IMR-90 (cell line): ENCODE measurements at regions not wholly inside any gene's neighbourhood (a gene's known extent, or its start where the extent isn't known, plus 50 kb on each side); places are given as distances from the start of the nearest gene placed in this dataset.

Experiments used
- ATAC-seq: fragments of 200-7000 bp; cut with Tn5 transposase; 2 replicates; pipeline ENCODE4 v1.9.1; 2020; ENCODE audit warnings: low read depth, mild to moderate bottlenecking, moderate library complexity
- BruUV-seq: library from RNA; stranded (reverse); fragments of 400-500 nt; replicated peaks from 2 replicates; lab custom pipeline; 2021; lab: Mats Ljungman, UMichigan
- CTCF ChIA-PET: fragments of 300-600 bp; formaldehyde crosslinking; extraction: SDS; loops from one replicate; lab custom pipeline; 2021; ENCODE audit warnings: antibody characterized with exemption; lab: Yijun Ruan, JAX
- POLR2A ChIA-PET: fragments of 300-600 bp; sonication (Branson Sonifier 250); formaldehyde crosslinking; loops from one replicate; lab custom pipeline; 2022; ENCODE audit warnings: antibody characterized with exemption; ENCODE audit not compliant: unreplicated experiment; lab: Charles Lee
- DNase-seq: peaks from one replicate; pipeline ENCODE4 v3.0.0; 2013
- H2AFZ ChIP-seq: replicated peaks from 2 replicates; pipeline ENCODE3; 2013; ENCODE audit warnings: low read length, mild to moderate bottlenecking; ENCODE audit not compliant: poor library complexity
- H2AK5ac ChIP-seq: 2 replicates; pipeline ENCODE4 v1.6.1; 2013; ENCODE audit warnings: low read depth, low read length, inconsistent platforms
- H2AK9ac ChIP-seq: replicated peaks from 2 replicates; pipeline ENCODE3; 2013; ENCODE audit warnings: mild to moderate bottlenecking, low read depth, low read length, moderate library complexity; ENCODE audit not compliant: poor library complexity
- H2BK120ac ChIP-seq: 2 replicates; pipeline ENCODE4 v1.6.1; 2013; ENCODE audit warnings: low read depth, low read length, inconsistent platforms
- H2BK15ac ChIP-seq: 3 replicates; pipeline ENCODE4 v1.6.1; 2013; ENCODE audit warnings: low read depth, low read length, inconsistent platforms
- H2BK20ac ChIP-seq: 2 replicates; pipeline ENCODE4 v1.6.1; 2013; ENCODE audit warnings: low read depth, mild to moderate bottlenecking, inconsistent platforms, low read length, moderate library complexity
- H2BK5ac ChIP-seq: 2 replicates; pipeline ENCODE4 v1.6.1; 2013; ENCODE audit warnings: mild to moderate bottlenecking, low read depth, low read length, inconsistent platforms; ENCODE audit not compliant: poor library complexity, severe bottlenecking
- H3K14ac ChIP-seq: replicated peaks from 2 replicates; pipeline ENCODE4 v1.6.1; 2013; ENCODE audit warnings: low read depth, low read length, inconsistent platforms
- H3K18ac ChIP-seq: 2 replicates; pipeline ENCODE4 v1.6.1; 2013; ENCODE audit warnings: low read depth, low read length, control low read depth
- H3K23ac ChIP-seq: 2 replicates; pipeline ENCODE4 v1.6.1; 2013; ENCODE audit warnings: low read depth, low read length, inconsistent platforms
- H3K27ac ChIP-seq: 2 replicates; pipeline ENCODE4 v1.5.1; 2013; ENCODE audit warnings: mild to moderate bottlenecking, control low read depth, low read length; ENCODE audit not compliant: insufficient read depth
- H3K27me3 ChIP-seq: 2 replicates; pipeline ENCODE4 v1.6.1; 2013; ENCODE audit warnings: low read length; ENCODE audit not compliant: control insufficient read depth, insufficient read depth
- H3K36me3 ChIP-seq: 2 replicates; pipeline ENCODE4 v1.6.1; 2013; ENCODE audit warnings: low read length, mixed read lengths; ENCODE audit not compliant: control insufficient read depth, insufficient read depth
- H3K4ac ChIP-seq: 2 replicates; pipeline ENCODE4 v1.6.1; 2013; ENCODE audit warnings: low read depth, low read length, inconsistent platforms
- H3K4me1 ChIP-seq: 2 replicates; pipeline ENCODE4 v1.6.1; 2013; ENCODE audit warnings: low read length, mixed read lengths; ENCODE audit not compliant: control insufficient read depth, insufficient read depth
- H3K4me2 ChIP-seq: 2 replicates; pipeline ENCODE4 v1.6.1; 2013; ENCODE audit warnings: low read depth, mild to moderate bottlenecking, control low read depth, low read length, moderate library complexity
- H3K4me3 ChIP-seq: 2 replicates; pipeline ENCODE4 v1.5.1; 2013; ENCODE audit warnings: low read depth, mild to moderate bottlenecking, control low read depth, low read length, moderate library complexity; ENCODE audit not compliant: insufficient read depth
- H3K56ac ChIP-seq: 2 replicates; pipeline ENCODE4 v1.6.1; 2013; ENCODE audit warnings: low read length, inconsistent platforms; ENCODE audit not compliant: insufficient read depth; ENCODE audit errors: extremely low read depth
- H3K79me1 ChIP-seq, 2 experiments: 2 replicates each; pipeline ENCODE4 v1.6.1; 2013; ENCODE audit warnings: low read length in 2 of 2, inconsistent platforms in 1 of 2, low read depth in 1 of 2
- H3K9ac ChIP-seq: 2 replicates; pipeline ENCODE4 v1.6.1; 2013; ENCODE audit warnings: low read depth, low read length, control low read depth
- H3K9me1 ChIP-seq: 2 replicates; pipeline ENCODE4 v1.6.1; 2013; ENCODE audit warnings: low read length, inconsistent platforms; ENCODE audit not compliant: insufficient read depth
- H3K9me3 ChIP-seq: 2 replicates; pipeline ENCODE4 v1.6.1; 2013; ENCODE audit warnings: low read length; ENCODE audit not compliant: control insufficient read depth, insufficient read depth
- H4K20me1 ChIP-seq: 2 replicates; pipeline ENCODE4 v1.6.1; 2013; ENCODE audit warnings: low read length, inconsistent platforms; ENCODE audit not compliant: insufficient read depth
- H4K5ac ChIP-seq: 2 replicates; pipeline ENCODE4 v1.6.1; 2013; ENCODE audit warnings: mild to moderate bottlenecking, low read depth, low read length, control low read depth
- H4K8ac ChIP-seq, 2 experiments: 2 replicates each; pipeline ENCODE4 v1.6.1; 2013; ENCODE audit warnings: low read depth in 2 of 2, low read length in 2 of 2, control low read depth in 1 of 2, inconsistent platforms in 1 of 2
- H4K91ac ChIP-seq: 2 replicates; pipeline ENCODE4 v1.6.1; 2013; ENCODE audit warnings: low read depth, low read length, inconsistent platforms; ENCODE audit not compliant: insufficient read depth
- BHLHE40 ChIP-seq: fragments of 150-350 bp; IDR thresholded peaks from 2 replicates; pipeline ENCODE4 v1.6.1; 2016; ENCODE audit warnings: mild to moderate bottlenecking, low read depth, low read length
- CEBPB ChIP-seq: IDR thresholded peaks from 2 replicates; pipeline ENCODE4 v1.6.1; 2012; ENCODE audit warnings: low read depth, low read length, improper control_type of control experiment
- CHD1 ChIP-seq: IDR thresholded peaks from 2 replicates; pipeline ENCODE4 v1.6.1; 2012; ENCODE audit warnings: low read depth, low read length, improper control_type of control experiment
- CTCF ChIP-seq: conservative IDR thresholded peaks from 2 replicates; pipeline ENCODE4 v1.5.1; 2012; ENCODE audit warnings: mild to moderate bottlenecking, low read depth, low read length, improper control_type of control experiment
- ELK1 ChIP-seq: fragments of 150-350 bp; IDR thresholded peaks from 2 replicates; pipeline ENCODE4 v1.6.1; 2016; ENCODE audit warnings: low read depth, mild to moderate bottlenecking, low read length, moderate library complexity, borderline replicate concordance
- FOS ChIP-seq: fragments of 150-350 bp; IDR thresholded peaks from 2 replicates; pipeline ENCODE4 v1.6.1; 2016; ENCODE audit warnings: low read depth, low read length
- MAFK ChIP-seq: IDR thresholded peaks from 2 replicates; pipeline ENCODE4 v1.6.1; 2012; ENCODE audit warnings: low read depth, low read length, improper control_type of control experiment
- MAZ ChIP-seq: IDR thresholded peaks from 2 replicates; pipeline ENCODE4 v1.6.1; 2012; ENCODE audit warnings: low read depth, mild to moderate bottlenecking, low read length, improper control_type of control experiment, moderate library complexity, borderline replicate concordance
- MXI1 ChIP-seq: IDR thresholded peaks from 2 replicates; pipeline ENCODE4 v1.6.1; 2012; ENCODE audit warnings: low read depth, mild to moderate bottlenecking, low read length, moderate library complexity, borderline replicate concordance
- NFE2L2 ChIP-seq: fragments of 150-350 bp; IDR thresholded peaks from 2 replicates; pipeline ENCODE4 v1.6.1; 2016; ENCODE audit warnings: low read depth, mild to moderate bottlenecking, low read length
- POLR2A ChIP-seq: IDR thresholded peaks from 2 replicates; pipeline ENCODE4 v1.6.1; 2012; ENCODE audit warnings: mild to moderate bottlenecking, low read depth, low read length
- RAD21 ChIP-seq: IDR thresholded peaks from 2 replicates; pipeline ENCODE4 v1.6.1; 2012; ENCODE audit warnings: low read length, improper control_type of control experiment
- RCOR1 ChIP-seq: IDR thresholded peaks from 2 replicates; pipeline ENCODE4 v1.6.1; 2012; ENCODE audit warnings: mild to moderate bottlenecking, low read length, improper control_type of control experiment; ENCODE audit not compliant: insufficient replicate concordance
- RFX5 ChIP-seq: IDR thresholded peaks from 2 replicates; pipeline ENCODE4 v1.8.0; 2012; ENCODE audit warnings: low read depth, mild to moderate bottlenecking, low read length, moderate library complexity
- SMC3 ChIP-seq: fragments of 150-350 bp; IDR thresholded peaks from 2 replicates; pipeline ENCODE4 v1.6.1; 2016; ENCODE audit warnings: low read depth, mild to moderate bottlenecking, antibody characterized with exemption, low read length, moderate library complexity
- USF2 ChIP-seq: fragments of 150-350 bp; IDR thresholded peaks from 2 replicates; pipeline ENCODE4 v1.6.1; 2017; ENCODE audit warnings: mild to moderate bottlenecking, antibody characterized with exemption, low read length, low read depth
- WGBS, 2 experiments: methylation state at CpG; one replicate each; pipeline versions ENCODE4 v1.1.5 to v1.1.7; 2013; ENCODE audit warnings: missing lambda C conversion rate in 2 of 2; ENCODE audit not compliant: insufficient read length in 1 of 2; ENCODE audit errors: extremely low coverage in 2 of 2; 5-methylcytosine and 5-hydroxymethylcytosine counted together
- dilution Hi-C: fragments of 300-500 bp; cut with HindIII; formaldehyde crosslinking; loops from one replicate; pipeline ENCODE4 v1.14.3; 2018; ENCODE audit warnings: low sequenced_read_pairs; ENCODE audit not compliant: unreplicated experiment
- in situ Hi-C: fragments of 300-500 bp; cut with MboI; formaldehyde crosslinking; loops from 3 replicates; pipeline ENCODE4 v1.14.3; 2019; ENCODE audit warnings: low sequenced_read_pairs, inconsistent platforms, mixed read lengths
- intact Hi-C: fragments of 100-400 bp; cut with micrococcal nuclease; formaldehyde crosslinking; loops from 2 replicates; pipeline ENCODE4 v1.10.0; 2022

- Histone ChIP-seq H3K18ac (no peak overlapping the region), H2BK120ac (no peak overlapping the region), H4K91ac (no peak overlapping the region), H3K27ac (no peak overlapping the region), H3K4me2 (no peak overlapping the region), H2BK5ac (no peak overlapping the region), H2BK20ac (no peak overlapping the region), H3K79me1 (no peaks in the 10 kb centered on the region), H2AK5ac (no peak overlapping the region), H3K9me1 (no peaks in the 10 kb centered on the region), H3K4ac (no peak overlapping the region), H4K8ac (no peak overlapping the region), H3K56ac (no peak overlapping the region), H2AFZ (no peak overlapping the region), H3K9ac (no peak overlapping the region), H2BK15ac (no peak overlapping the region), H4K5ac (no peak overlapping the region), H4K20me1 (no peaks in the 10 kb centered on the region), H3K4me1 (no peaks in the 10 kb centered on the region), H3K9me3 (peaks cover 2% of the 10 kb centered on the region; the same call in 1 of the 2 replicates), H3K23ac (no peak overlapping the region), H3K4me3 (no peak overlapping the region), H3K14ac (no peak overlapping the region), H3K27me3 (no peaks in the 10 kb centered on the region), H3K36me3 (no peaks in the 10 kb centered on the region), H2AK9ac (no peak overlapping the region)
- no peak for TF ChIP-seq RAD21
- no peak for TF ChIP-seq MAFK
- no peak for TF ChIP-seq CHD1
- TF ChIP-seq BHLHE40 = no peak
- no peak for TF ChIP-seq POLR2A
- TF ChIP-seq ELK1 = no peak
- TF ChIP-seq RFX5 = no peak
- TF ChIP-seq USF2 = no peak
- no peak for TF ChIP-seq CTCF
- no peak for TF ChIP-seq MXI1
- no peak for TF ChIP-seq CEBPB
- TF ChIP-seq RCOR1 = no peak
- no peak for TF ChIP-seq FOS
- TF ChIP-seq MAZ = no peak
- no peak for TF ChIP-seq SMC3
- TF ChIP-seq NFE2L2 = no peak
- ATAC-seq (no peak), DNase-seq (no peak)
- intact Hi-C loops = loop anchor here (5.0 kb wide), 1 partner anchor 732 kb away; no protein-coding TSS in a partner anchor
- no CpG with 5 or more reads among the region's 1 CpG for WGBS, 2 experiments
- no TSS peak for BruUV-seq
- CTCF ChIA-PET = no interaction called here
- POLR2A ChIA-PET = no interaction called here
- dilution Hi-C loops = no loop called here
- in situ Hi-C loops = no loop called here
Observed at GRCh38 chr11:106305458-106305857, 228.0 kb downstream of the AASDHPPT start.
